Gastrocnemius medialis (tissue), 4 donors: ENCODE measurements at regions not wholly inside any gene's neighbourhood (a gene's known extent, or its start where the extent isn't known, plus 50 kb on each side); places are given as distances from the start of the nearest gene placed in this dataset.

Experiments used
- ATAC-seq, 2 donors: fragments of 150-250 bp; one replicate each; pipeline ENCODE4 v1.9.1; 2016
- DNase-seq, 2 donors: peaks; one replicate each; pipeline ENCODE4 v3.0.0-alpha.2; 2019
- H3K27ac ChIP-seq, 4 donors: fragments of 200-600 bp; sonication (generic); 1 replicate in 1 of 4; 2 replicates in 3 of 4; pipeline ENCODE4 v1.5.1; 2016 to 2018; ENCODE audit warnings: mild to moderate bottlenecking in 2 of 4, moderate library complexity in 1 of 4
- H3K27me3 ChIP-seq, 3 donors: fragments of 200-600 bp; sonication (generic) in 2 of 3; 1 replicate in 1 of 3; 2 replicates in 2 of 3; pipeline versions ENCODE4 v1.5.1 to v1.6.0; 2016 to 2019; ENCODE audit warnings: mild to moderate bottlenecking in 1 of 3, moderate library complexity in 1 of 3
- H3K36me3 ChIP-seq, 2 donors: fragments of 200-600 bp; sonication (generic) in 1 of 2; one replicate each; pipeline ENCODE4 v1.5.1; 2017 to 2018
- H3K4me1 ChIP-seq, 2 donors: fragments of 200-600 bp; sonication (generic) in 1 of 2; one replicate each; pipeline ENCODE4 v1.5.1; 2016 to 2017; ENCODE audit warnings: mild to moderate bottlenecking in 2 of 2
- H3K4me3 ChIP-seq, 4 donors: fragments of 200-600 bp; sonication (generic) in 3 of 4; 1 replicate in 1 of 4; 2 replicates in 3 of 4; pipeline ENCODE4 v1.5.1; 2016 to 2019; ENCODE audit warnings: mild to moderate bottlenecking in 2 of 4
- H3K9me3 ChIP-seq, 3 donors: fragments of 200-600 bp; sonication (generic) in 2 of 3; 1 replicate in 1 of 3; 2 replicates in 2 of 3; pipeline ENCODE4 v1.5.1; 2016 to 2019
- POLR2A ChIP-seq, 2 donors: fragments of 450-650 bp; IDR thresholded peaks; one replicate each; pipeline ENCODE4 v1.6.1; 2017; ENCODE audit warnings: antibody characterized with exemption in 2 of 2, mild to moderate bottlenecking in 2 of 2, moderate library complexity in 2 of 2
- in situ Hi-C, 4 donors: fragments of 200-750 bp; cut with MboI; loops; one replicate each; pipeline versions ENCODE4 v1.15.0 to v1.8.0; 2017; ENCODE audit warnings: low sequenced_read_pairs in 4 of 4
- intact Hi-C: fragments of 100-400 bp; cut with DNase I; formaldehyde crosslinking; loops from one replicate; pipeline ENCODE4 v1.15.1; 2023; ENCODE audit warnings: low total_unique reads
- TF ChIP-seq, protein P1 (sequence below), 5 experiments: fragments of 450-650 bp in 3 of 5; fragments of 200-600 bp in 2 of 5; sonication (generic) in 2 of 5; IDR thresholded peaks in 4 of 5; conservative IDR thresholded peaks in 1 of 5; 1 replicate in 4 of 5; 2 replicates in 1 of 5; pipeline ENCODE4 v1.5.1; 2016 to 2019; ENCODE audit warnings: antibody characterized with exemption in 5 of 5, mild to moderate bottlenecking in 3 of 5, moderate library complexity in 3 of 5

DNA sequence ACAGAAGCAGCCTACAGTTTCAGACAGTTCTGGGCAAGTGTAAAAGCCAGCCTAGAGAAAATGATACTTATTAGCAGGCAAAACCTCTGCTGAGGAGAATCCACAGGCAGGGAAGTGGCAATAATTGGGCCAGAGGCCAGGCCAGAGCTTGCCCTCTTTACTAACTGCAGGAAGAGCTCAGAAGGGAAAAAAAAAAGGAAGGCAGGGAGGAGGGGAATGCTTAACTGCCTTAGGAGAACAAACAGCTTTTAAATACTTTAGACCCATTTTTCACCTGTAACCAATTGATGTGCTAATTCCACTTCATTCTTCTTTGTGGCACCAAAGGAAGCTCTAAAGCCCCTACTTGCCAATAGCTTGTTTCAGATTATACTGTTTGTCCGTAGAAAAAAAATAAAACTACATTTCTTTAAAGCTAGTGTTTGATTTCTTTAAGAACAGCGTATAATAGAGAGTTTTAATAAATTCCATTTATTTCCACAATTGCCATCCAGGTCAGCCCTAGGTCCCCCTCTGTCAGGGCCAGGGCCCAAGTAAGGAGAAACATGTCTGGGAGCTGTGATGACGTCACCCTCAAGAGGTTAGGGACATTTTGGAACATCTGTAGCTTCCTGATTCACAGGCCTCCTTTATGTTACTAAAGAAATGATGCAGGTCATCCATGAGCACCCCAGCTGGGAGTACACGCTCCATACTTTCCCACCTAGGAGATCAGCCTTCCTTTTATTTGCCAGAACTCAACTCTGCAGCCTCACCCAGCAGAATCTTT lies 384.3 kb downstream of the CDC5L start:
- Histone ChIP-seq H3K27me3 (no peaks in the 10 kb centered on the region), H3K36me3 (no peaks in the 10 kb centered on the region), H3K27ac (no peak overlapping the region), H3K4me1 (no peaks in the 10 kb centered on the region), H3K9me3 (no peaks in the 10 kb centered on the region), H3K4me3 (no peak overlapping the region)
- ATAC-seq (no peak), DNase-seq (no peak)
- intact Hi-C loops (no loop called here), in situ Hi-C loops (no loop called here)
- TF ChIP-seq POLR2A (IDR thresholded peaks at IDR 0.05) = no peak
- TF ChIP-seq, protein P1, sequence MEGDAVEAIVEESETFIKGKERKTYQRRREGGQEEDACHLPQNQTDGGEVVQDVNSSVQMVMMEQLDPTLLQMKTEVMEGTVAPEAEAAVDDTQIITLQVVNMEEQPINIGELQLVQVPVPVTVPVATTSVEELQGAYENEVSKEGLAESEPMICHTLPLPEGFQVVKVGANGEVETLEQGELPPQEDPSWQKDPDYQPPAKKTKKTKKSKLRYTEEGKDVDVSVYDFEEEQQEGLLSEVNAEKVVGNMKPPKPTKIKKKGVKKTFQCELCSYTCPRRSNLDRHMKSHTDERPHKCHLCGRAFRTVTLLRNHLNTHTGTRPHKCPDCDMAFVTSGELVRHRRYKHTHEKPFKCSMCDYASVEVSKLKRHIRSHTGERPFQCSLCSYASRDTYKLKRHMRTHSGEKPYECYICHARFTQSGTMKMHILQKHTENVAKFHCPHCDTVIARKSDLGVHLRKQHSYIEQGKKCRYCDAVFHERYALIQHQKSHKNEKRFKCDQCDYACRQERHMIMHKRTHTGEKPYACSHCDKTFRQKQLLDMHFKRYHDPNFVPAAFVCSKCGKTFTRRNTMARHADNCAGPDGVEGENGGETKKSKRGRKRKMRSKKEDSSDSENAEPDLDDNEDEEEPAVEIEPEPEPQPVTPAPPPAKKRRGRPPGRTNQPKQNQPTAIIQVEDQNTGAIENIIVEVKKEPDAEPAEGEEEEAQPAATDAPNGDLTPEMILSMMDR (IDR thresholded peaks at IDR 0.05 in 4 of 5, conservative IDR thresholded peaks at IDR 0.05 in 1 of 5) = no peak

DNA sequence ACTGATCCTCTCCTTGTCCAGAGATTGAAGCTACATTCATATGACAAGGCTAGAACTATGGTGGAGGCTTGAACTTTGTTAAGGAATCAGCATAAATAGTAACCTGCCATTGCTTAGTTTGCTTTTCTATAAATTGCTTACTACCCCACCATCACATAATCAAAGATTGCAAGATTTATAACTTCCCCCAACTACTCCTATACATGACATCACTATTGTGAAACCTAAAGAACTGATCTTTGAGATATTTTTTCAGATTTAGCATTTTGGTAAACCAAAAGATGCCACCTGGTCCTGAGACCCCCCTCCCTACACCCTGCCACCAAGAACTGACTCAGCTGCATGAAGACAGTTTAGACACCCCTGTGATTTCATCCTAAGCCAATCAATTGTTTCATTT lies 385.3 kb downstream of the CDC5L start:
- Histone ChIP-seq H3K4me1 (no peaks in the 10 kb centered on the region), H3K4me3 (no peak overlapping the region), H3K36me3 (no peaks in the 10 kb centered on the region), H3K9me3 (no peaks in the 10 kb centered on the region), H3K27ac (no peak overlapping the region), H3K27me3 (no peaks in the 10 kb centered on the region)
- ATAC-seq = no peak
- intact Hi-C loops (no loop called here), in situ Hi-C loops (no loop called here)
- TF ChIP-seq, protein P1 (IDR thresholded peaks at IDR 0.05 in 4 of 5, conservative IDR thresholded peaks at IDR 0.05 in 1 of 5) = no peak
- no peak for TF ChIP-seq POLR2A (IDR thresholded peaks at IDR 0.05)
- DNase-seq = no peak

DNA sequence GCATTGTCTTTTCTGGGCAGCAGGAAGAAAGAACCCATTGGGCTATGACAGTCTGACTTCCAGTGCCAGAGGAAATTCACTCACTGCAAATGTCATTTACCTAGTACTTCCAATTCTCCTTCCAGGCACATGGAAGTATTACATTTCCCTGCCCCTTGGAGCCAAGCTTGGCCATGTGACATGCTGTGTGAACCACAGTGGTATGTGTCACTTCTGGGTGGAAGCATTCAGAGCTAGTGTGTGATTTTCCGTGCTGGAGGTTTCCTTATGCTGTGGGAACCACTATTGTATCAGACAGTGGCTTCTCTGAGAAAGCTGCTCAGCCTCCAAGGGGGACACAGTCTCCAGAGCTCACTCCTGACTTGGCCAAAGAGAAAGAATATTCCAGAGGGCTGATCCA lies 387.6 kb downstream of the CDC5L start:
- ATAC-seq = no peak

DNA sequence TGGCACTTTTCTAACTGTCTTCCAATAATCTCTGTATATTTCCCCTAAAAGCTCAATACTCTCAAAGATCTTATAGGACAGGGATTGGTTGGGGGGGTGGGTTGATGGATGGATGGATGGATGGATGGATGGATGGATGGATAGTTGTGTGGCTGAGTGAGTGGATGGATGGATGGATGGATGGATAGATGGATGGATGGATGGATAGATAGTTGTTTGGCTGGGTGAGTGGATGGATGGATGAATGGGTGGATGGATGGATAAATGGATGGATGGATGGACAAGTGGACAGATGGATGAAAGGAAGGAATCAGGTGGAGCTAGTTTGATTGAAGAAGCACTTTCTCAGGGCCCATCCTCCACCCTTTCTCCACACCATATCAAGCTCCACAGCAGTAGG lies 388.8 kb downstream of the CDC5L start:
- Histone ChIP-seq H3K9me3 (no peaks in the 10 kb centered on the region), H3K27me3 (no peaks in the 10 kb centered on the region), H3K36me3 (no peaks in the 10 kb centered on the region), H3K4me1 (no peaks in the 10 kb centered on the region), H3K27ac (no peak overlapping the region), H3K4me3 (no peak overlapping the region)
- DNase-seq (no peak), ATAC-seq (no peak)
- intact Hi-C loops (no loop called here), in situ Hi-C loops (no loop called here)
- TF ChIP-seq, protein P1 (IDR thresholded peaks at IDR 0.05 in 4 of 5, conservative IDR thresholded peaks at IDR 0.05 in 1 of 5) = no peak
- no peak for TF ChIP-seq POLR2A (IDR thresholded peaks at IDR 0.05)

More for the DNA sequence above, 387.6 kb downstream of the CDC5L start:
- intact Hi-C loops = no loop called here
- TF ChIP-seq, protein P1 (IDR thresholded peaks at IDR 0.05 in 4 of 5, conservative IDR thresholded peaks at IDR 0.05 in 1 of 5) = no peak
- TF ChIP-seq POLR2A (IDR thresholded peaks at IDR 0.05) = no peak
- Histone ChIP-seq H3K4me1 (no peaks in the 10 kb centered on the region), H3K36me3 (no peaks in the 10 kb centered on the region), H3K4me3 (no peak overlapping the region), H3K9me3 (no peaks in the 10 kb centered on the region), H3K27me3 (no peaks in the 10 kb centered on the region), H3K27ac (no peak overlapping the region)
- no peak for DNase-seq
- in situ Hi-C loops = no loop called here

DNA sequence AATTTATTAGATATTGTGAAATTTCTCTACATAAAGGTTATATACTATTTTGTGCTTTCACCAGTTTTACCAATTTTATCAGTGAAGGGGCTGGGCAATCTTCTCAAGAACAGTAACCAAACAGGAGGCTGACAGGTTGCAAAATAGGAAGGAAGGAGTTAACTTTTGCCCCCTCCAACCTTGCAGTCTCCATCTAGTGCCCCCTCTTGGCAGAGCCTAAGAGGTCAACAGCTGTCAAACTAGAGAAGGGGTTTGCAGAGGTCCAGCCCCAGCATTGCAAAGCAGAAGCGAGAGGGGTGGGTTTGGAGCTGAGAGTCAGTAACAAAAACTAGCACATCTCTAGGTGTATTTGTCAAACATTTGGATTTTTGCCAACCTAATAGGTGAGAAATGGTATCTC lies 391.0 kb downstream of the CDC5L start:
- Histone ChIP-seq H3K4me1 (no peaks in the 10 kb centered on the region), H3K36me3 (no peaks in the 10 kb centered on the region), H3K27me3 (no peaks in the 10 kb centered on the region), H3K9me3 (no peaks in the 10 kb centered on the region), H3K4me3 (no peak overlapping the region), H3K27ac (no peak overlapping the region)
- in situ Hi-C loops (no loop called here), intact Hi-C loops (no loop called here)
- no peak for ATAC-seq
- DNase-seq = no peak
- TF ChIP-seq POLR2A (IDR thresholded peaks at IDR 0.05) = no peak
- TF ChIP-seq, protein P1 (IDR thresholded peaks at IDR 0.05 in 4 of 5, conservative IDR thresholded peaks at IDR 0.05 in 1 of 5) = no peak
